NCI-H2107 treated with DMSO at 0.1 percent for 48 hours (cell line): ENCODE measurements at regions not wholly inside any gene's neighbourhood (a gene's known extent, or its start where the extent isn't known, plus 50 kb on each side); places are given as distances from the start of the nearest gene placed in this dataset.

Source experiments
- DNase-seq: peaks from one replicate; lab custom pipeline; 2025; ENCODE audit not compliant: unreplicated experiment; lab: John Stamatoyannopoulos, UW

DNA sequence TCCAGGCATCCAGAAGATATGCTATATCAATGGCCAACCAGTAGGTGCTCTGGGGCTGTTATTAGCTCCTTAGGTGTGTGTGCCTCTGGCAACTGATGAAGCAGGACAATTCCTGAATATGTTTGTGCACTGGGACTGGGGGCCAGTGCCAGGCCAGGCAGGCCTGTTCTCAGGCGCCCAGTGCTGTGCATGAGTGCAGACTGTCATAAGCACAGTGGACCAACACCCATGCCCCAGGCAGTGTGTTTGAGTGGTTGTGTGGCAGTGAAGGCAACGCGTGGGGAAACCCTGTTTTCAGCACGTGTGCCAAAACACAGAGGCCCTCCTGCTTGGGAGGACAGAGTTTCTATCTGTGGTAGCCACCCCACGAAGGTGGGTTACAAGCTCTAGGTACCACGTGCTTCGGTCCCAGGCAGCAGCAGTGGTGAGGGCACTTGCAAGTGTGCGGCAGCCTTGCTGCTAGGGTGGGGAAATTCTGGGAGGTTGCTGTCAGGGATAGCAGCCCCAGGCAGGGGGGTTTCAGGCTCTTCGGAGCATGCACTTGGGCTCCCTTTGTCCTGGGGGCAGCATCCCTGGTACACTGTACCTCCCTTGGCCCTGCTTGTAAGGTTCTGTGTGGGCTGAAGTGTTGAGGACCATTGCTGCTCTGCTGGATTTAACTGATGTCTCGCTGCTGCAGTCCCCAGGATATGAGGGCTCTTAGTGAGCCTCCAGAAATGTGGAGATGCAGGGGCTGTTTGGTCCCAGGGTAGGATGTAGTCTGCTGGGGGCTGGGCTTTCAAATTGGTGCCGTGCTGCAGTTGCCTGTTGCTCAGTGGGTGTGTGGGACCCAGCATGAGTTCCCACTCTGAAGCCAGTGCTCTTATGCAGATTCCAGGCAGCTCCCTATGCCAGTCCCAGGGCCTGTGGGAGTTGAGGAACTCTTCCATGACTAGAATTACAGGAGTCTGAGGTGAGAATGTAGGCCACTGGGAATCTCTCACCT is 280.9 kb downstream of the RPRM start:
- DNase-seq = no peak

DNA sequence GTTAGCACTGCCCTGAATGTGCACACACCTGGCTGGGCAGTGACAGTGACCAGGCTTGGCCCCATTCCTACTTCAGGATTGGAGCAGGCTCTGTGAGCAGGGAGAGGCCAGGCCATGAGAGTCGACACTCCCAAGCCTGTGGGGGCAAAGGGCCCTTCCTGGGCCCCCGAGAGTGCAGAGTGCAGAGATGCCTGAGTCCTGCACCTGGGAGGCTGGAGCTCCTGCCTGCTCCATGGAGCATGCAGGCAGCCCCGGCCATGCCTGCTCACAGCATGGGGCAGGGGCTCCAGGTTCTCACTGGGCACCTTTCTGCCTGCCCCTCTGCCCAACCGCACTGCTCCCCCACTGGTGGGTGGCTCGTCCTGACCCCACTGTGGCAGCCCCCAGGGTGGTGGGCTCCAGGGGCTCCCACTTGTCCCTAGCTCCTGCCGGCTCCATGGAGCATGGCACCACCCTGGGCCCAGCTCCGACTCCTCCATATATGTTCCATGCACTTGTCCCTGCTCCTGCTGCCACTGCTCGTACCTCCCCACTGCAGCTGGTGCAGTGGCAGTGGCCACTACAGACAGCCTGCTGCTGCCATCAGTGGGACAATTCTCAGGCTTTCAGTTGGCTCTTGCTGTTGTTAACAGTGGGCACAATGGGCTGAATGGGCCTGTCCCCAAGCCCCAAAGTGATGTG is 282.0 kb downstream of the RPRM start:
- no peak for DNase-seq

DNA sequence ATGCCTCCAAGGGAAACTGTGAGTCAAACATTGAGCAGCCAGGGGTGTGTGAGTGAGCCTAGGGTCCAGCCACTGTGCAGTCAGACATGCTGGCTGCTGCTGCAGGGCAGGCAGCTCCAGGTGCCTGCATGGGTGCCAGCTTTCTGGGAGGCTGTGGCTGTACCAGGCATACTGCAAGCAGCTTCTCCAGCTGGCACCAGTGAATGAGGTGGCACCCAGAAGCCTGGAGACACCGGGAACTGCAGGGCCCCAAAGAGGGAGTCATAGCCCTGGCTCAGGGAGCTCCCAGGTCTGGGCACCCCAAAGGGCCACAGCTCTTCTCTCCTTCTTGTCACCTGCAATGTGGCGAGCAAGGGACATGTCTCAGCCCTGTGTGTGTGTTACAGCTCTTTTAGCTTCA is 283.2 kb downstream of the RPRM start:
- no peak for DNase-seq

DNA sequence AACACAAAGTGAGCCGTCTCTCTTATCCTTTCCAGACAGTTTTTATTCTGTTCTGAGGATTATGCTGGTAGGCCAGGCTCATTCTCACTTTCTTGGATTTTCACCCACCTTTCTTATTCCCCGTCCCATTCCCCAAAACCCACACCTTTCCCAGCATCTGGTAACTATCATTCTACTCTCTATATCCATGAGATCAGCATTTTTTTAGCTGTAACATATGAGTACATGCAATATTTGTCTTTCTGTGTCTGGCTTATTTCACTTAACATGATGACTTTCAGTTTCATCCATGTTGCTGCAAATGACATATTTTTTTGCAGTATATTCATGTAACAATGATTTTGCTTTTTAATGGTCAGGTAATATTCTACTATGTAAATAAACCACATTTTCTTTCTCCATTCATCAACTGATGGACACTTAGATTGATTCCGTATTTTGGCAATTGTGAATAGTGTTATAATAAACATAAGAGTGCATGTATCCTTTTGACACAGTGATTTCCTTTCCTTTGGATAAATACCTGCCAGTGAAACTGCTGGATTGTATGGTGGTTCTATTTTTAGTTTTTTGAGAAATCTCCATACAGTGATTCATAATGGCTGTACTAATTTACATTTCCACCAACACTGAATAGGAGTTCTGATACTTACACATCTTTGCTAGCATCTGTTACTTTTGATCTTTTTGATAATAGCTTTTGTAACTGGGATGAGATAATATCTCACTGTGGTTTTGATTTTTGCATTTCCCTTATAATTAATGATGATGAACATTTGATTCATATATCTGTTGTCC is 289.3 kb downstream of the RPRM start:
- no peak for DNase-seq

DNA sequence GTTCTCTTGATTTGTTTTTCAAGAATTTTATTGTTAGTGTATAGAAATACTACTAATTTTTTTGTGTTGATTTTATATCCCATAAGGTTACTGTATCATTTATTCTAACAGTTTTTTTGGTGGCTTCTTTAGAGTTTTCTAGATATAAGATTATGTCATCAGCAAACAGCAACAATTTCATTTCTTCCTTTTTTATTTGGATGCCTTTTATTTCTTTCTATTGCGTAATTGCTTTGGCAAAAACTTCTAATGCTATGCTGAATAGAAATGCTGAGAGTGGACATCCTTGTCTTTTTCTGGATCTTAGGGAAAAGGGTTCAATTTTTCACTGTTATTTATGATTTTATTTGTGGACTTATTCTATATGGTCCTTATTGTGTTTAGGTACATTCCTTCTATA is 298.8 kb downstream of the RPRM start:
- DNase-seq = no peak

DNA sequence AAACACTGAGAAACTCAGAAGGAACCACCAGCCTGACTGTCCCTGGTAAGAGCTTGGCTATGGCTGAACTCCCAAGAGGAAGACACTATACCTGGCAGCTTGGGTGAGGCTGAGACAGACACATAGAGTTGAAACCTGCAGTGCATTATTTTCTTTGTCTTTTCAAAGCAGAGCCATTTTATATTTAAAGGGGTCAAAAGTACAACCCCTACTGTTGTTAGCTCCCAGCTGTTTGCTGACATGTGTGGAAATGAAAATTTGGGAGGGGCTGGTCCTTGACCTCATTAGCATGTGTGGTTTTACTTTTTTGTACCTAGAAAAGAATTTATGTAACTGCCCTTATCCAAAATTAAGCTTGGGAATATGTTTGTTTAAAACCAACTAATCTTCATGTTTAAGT is 309.0 kb downstream of the RPRM start:
- no peak for DNase-seq

DNA sequence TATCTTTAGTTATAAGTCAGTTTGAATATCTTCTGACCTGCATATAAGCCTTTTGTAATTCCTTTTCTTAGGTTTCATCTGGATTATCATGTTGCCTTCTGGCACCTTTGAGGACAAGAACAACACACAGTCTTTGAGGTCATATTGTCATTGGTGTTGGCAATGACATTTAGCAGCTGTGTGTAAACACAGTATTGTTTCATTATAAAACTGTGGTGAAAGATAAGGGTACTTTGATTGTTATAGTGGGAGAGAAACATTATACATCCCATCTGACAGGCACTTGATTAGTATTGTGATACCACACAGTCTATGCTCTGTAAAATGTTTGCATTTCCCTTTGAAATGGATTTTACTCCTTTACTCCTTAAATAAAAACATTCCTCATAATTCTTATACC is 313.5 kb downstream of the RPRM start:
- DNase-seq = no peak

DNA sequence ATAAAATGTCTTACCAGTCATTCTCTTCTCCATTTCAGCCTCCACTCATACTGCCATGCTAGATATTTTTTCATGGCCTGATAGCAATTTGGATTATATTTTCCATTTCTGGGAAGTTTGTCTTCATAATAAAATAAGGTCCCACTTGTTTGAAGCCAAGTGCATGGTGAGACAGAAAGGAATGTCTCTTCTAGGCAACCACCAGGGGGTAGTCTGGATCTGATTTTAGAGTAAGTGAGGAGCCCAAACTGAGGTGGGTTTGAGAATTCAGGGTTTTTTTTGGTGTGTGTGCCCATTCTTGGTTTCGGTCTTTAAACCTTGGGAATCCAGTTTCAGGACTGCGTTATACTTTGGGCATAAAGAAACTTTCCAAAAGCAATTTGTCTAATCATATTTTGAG is 315.5 kb downstream of the RPRM start:
- no peak for DNase-seq

DNA sequence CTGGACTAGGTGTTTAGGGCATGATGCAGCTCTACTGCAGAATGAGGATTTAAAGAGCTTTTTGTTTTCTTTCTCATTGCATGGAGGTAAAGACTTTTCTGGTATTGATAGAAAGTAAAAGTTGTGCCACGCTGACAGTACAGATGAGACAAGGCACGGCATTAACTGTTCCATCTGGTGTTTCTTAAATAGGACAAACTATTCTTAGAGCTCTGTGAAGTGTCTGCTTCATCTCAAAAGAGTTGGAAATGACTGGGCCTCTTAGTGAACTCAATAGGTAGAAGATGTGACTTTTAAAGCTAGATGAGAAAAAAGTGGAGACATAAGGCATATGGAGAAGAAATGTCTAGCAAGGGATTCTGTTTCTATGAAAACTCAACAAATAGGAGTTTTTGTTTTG is 321.8 kb downstream of the RPRM start:
- no peak for DNase-seq

DNA sequence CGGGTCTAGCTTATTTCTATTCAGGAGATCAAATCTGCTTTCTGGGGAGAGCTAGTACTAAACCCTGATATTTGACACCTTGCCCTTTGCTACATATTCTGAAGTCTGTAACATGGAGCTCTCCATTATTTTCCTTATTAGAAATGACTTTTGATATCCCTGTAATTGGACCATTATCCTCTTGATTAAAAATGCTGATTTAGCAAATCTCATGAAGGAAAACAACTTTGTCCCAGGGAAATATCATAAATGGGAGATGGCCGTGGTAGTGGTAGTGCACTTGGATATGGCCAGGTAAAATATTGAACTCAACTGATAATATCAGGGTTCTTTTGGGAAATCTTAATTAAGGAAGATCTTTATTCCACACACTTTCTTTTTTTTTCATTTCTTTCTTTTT is 326.5 kb downstream of the RPRM start:
- DNase-seq = no peak

DNA sequence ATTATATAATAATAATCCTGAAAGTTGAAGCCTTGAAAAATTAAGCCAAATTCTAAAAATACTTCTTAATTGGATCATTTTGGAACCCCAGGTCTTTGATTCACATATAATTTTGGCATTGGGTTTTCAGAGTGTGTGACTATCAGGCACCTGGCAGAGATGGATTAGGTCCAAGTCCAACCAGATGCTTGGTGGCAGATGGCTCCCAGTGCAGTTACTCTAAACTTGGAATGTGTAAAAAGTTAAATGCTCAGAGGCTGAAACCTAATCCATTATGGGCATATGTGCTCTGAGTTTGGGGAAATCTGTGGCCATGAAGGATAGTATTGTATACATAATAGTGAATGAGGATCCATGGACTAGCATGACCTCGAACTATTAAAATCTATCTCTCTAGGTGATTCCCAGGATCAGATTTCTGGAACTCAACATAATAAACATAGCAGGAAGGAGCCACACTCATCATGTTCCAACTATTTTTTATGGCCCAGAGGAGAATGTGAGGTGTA is 333.0 kb downstream of the RPRM start:
- DNase-seq = no peak

DNA sequence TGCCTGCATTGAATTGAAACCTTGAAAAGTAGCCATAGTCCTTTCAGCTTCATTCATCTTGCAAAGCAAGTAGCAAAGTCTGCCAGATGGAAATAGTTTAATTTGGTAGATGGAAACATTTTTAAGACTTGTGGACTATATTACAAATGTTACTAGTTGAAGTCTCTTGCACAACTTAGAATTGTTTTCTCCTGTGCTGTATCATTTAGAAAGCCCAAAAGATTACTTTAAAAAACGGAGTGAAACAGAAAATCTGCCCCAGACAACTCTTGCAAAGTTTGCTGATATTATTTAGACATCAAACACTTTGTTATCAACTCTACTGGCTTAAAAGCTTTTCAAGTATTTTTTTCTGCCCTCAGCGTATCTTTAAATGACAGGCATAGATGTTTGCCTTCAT is 335.0 kb downstream of the RPRM start:
- no peak for DNase-seq

DNA sequence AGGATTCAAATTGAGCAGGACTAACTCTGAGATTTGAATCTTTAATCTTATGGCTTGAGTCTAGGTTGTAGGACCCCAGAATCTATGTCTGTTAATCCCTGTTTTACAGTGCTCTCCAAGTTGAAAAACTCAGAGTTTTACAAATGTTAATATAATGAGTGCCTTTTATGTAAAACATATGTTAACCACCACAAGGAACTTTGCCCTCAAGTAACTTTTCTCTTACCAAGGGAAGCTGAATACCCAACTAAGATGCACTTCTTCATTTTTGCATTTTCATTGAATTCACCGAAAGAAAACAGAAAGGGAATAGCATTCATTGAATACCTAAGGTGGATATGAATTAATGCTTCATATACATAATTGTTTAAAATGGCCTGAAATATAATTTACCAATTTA is 338.1 kb downstream of the RPRM start:
- DNase-seq = no peak

DNA sequence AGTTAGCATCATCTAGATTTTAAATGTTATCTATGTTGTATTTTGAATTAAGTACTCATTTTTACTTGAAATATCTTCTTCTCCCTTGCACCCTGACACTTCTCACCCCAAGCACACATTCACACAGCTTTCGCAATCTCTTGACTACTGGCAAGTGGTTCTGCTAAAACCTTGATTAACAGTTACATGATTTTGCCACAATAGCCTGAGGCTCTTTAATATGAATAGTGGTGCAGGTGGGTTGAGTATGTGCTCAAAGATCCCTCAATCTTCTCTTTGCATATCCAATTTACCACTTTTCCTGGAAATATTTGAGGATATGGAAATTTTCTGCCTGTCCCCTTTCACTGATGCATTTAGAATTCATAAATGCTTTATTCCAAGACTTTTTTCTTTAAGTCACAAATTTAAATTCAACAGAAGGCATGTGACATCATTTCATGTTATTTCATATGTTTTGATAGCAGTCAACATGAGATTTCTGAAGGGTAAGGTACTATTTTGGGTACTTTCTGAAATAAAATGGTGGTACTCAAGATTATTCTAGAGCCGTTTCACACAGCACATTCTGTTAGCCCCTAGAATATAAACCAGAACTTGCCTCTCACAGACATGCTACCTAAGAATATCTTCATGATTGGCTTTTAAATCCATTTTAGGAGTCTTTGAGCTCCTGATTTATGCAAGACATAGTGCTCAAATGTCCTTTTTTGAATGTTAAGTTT is 339.7 kb downstream of the RPRM start:
- DNase-seq = no peak

DNA sequence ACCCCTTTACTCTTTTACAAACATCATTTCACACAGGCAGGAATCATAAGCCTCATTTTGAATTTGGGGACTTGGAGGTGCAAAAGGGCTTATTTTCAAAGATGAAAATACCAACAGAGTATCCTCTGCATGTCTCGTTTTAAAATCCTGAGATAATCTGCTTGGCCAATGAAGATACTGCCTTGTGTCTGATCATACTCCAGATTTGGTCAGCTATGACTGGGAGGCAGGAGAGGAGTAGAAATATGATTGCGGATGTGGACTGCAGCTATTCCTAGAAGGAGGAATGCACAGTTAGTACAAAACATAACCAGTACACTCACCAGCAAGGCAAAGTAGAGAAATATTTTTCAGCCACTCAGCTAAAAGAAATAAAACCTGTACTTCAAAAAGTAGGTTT is 342.3 kb downstream of the RPRM start:
- DNase-seq = no peak

DNA sequence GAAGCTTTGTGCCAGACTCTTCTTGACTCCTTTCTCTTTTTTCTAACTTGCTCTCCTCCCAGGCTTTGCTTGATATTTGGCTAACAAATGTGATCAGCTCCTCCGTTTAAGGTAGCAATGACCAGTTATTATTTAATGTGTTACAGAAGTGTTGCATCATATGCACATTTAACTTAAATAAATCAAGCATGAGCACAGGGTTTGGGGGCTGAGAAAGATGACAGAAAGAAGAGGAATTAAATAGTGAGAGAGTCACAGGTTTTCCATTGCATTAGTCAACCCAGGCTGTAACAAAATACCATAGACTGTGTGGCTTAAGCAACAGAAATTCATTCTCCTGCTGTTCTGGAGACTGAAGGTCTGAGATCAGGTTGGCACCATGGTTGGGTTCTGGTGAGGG is 343.8 kb downstream of the RPRM start:
- no peak for DNase-seq

DNA sequence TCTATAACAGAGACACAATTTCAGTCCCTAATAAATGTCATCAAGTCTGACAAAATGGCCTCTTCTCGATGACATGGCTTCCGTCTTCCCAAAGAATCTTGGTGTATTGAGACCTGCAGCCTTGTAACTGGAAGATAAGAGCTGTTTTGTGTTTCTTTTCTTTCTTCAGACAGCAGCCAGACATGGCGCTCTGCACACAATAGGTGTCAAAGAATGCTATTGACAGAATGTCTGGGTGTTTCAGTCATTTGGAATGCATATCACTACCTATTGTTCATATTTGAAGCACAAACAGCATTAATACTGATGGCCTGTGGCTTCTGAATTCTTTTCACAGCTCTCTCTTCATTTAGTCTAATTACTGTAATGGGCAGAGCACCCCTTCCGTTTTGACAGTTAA is 344.8 kb downstream of the RPRM start:
- DNase-seq = no peak

DNA sequence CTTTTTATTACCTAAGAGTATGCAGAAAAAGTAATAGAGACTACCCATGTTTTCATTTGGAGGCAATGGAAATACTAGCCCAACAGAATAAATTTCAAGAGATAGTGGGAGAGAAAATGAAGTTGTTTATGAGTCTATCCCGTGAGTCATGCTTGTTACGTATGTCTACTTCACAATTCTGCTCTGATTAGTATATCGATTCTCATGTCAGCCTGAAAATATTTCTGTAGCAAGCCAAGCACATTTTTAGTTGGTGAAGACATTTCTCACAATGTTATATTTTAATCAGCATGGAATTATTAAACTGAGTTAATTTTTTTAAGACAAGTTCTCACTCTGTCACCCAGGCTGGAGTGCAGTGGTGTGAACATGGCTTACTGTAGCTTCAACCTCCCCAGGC is 346.1 kb downstream of the RPRM start:
- no peak for DNase-seq

DNA sequence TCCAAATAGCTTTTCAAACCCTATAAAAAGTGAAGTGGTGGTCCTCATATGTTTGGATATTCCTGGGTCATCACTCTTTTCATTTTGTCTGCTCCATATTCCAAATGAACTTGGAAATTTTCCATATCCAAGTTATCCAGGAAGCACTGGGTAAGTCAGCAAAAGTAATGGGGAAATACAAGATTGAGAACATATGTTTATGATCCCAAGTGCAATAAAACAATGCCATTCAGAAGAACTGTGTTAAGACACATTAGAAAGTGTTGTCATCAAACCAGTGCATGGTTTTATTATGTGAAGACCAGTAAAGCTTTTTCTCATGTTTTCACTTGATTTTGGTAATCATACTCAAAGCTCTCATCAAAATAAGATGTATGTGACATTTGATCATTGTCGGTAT is 363.4 kb downstream of the RPRM start:
- no peak for DNase-seq

DNA sequence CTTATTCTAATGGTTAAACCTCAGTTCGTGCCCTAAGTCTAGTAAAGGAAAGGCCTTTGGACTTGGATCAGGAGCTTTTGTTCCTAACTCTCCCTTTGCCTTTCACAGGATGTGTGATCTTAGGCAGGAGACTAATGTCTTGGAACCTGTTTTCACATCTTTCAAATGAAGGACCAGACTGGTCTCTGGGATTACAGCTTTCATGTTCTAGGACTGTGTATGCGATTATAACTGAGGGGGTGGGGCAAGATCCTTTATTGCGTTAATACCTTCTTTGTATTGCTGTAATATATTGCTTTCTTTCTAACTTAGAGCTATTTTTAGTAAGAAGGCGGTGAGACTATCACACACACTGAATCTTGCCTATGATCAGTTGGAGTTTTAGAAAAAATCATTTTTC is 368.1 kb downstream of the RPRM start:
- no peak for DNase-seq

DNA sequence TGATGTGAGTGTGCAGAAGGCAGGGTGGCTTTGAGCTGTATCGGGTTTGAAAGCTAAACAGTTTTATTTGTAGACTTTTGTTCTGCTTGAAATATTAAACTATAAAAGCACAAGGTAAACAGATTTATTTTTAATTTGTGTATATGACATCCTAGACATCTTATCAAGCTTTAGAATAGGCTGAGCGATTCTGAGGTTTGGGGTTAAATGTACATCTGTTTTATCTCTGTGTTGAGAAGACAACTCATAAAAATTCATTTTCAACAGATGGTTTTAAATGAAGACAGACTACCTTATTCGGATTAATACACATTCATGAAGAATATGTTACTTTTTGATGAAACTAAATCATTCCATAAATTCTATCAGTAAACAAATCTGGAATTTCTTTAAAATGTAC is 368.8 kb downstream of the RPRM start:
- DNase-seq = no peak
